ENCODE measurements at regions not wholly inside any gene's neighbourhood (a gene's known extent, or its start where the extent isn't known, plus 50 kb on each side); places are given as distances from the start of the nearest gene placed in this dataset.

DNA sequence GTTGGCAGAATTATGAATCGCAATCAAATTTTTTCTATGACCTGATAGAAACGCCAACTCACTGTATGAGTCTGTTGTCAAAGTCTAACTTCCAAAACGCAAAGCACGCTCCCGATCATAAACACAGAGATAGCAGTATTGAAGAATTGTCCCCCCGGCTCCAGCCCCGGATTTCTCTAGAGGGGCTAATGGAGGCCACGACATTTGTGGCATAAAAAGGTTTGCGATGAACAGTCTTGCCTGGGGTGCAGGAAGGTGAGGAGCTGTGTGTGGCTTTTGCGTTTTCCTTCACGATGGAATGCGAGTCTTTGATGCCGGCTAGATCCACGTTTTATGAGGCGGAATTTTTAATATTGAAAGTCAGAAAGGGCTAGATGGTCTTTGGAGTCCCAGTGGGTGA is 183.0 kb downstream of the CRLF2 start:
- Histone ChIP-seq H3K4me3 (ENCODE audit: insufficient read depth, low read depth, low read length) (no peak overlapping the region), H3K4me1 (ENCODE audit: insufficient read depth, low read length) (no peaks in the 10 kb centered on the region), H3K27ac (ENCODE audit: low read depth, low read length) (no peak overlapping the region), H3K9me3 (ENCODE audit: insufficient read depth, low read depth, low read length) (peaks cover 4% of the 10 kb centered on the region), H3K27me3 (ENCODE audit: insufficient read depth, low read length) (no peaks in the 10 kb centered on the region), H3K9ac (ENCODE audit: low read length) (no peak overlapping the region), H4K20me1 (ENCODE audit: insufficient read depth, low read length) (no peaks in the 10 kb centered on the region), H2AFZ (ENCODE audit: low read depth, low read length) (no peak overlapping the region), H3K36me3 (ENCODE audit: insufficient read depth, low read length) (no peaks in the 10 kb centered on the region), H3K79me2 (ENCODE audit: insufficient read depth, low read length) (no peaks in the 10 kb centered on the region), H3K4me2 (ENCODE audit: low read length) (no peak overlapping the region)
- Mint-ChIP-seq H3K4me1 (ENCODE audit: low read depth, unreplicated experiment) (no peaks in the 10 kb centered on the region), H3K27me3 (ENCODE audit: low read depth, unreplicated experiment) (no peaks in the 10 kb centered on the region), H3K36me3 (ENCODE audit: low read depth, unreplicated experiment) (no peaks in the 10 kb centered on the region), H3K9me3 (ENCODE audit: unreplicated experiment) (peaks cover 18% of the 10 kb centered on the region), H3K4me3 (ENCODE audit: unreplicated experiment) (no peak overlapping the region), H3K27ac (ENCODE audit: unreplicated experiment) (no peak overlapping the region)
- TF ChIP-seq, protein P1, sequence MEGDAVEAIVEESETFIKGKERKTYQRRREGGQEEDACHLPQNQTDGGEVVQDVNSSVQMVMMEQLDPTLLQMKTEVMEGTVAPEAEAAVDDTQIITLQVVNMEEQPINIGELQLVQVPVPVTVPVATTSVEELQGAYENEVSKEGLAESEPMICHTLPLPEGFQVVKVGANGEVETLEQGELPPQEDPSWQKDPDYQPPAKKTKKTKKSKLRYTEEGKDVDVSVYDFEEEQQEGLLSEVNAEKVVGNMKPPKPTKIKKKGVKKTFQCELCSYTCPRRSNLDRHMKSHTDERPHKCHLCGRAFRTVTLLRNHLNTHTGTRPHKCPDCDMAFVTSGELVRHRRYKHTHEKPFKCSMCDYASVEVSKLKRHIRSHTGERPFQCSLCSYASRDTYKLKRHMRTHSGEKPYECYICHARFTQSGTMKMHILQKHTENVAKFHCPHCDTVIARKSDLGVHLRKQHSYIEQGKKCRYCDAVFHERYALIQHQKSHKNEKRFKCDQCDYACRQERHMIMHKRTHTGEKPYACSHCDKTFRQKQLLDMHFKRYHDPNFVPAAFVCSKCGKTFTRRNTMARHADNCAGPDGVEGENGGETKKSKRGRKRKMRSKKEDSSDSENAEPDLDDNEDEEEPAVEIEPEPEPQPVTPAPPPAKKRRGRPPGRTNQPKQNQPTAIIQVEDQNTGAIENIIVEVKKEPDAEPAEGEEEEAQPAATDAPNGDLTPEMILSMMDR (IDR thresholded peaks at IDR 0.05; ENCODE audit: insufficient read depth, low read depth, low read length), result no peak
- TF ChIP-seq EZH2 (IDR thresholded peaks at IDR 0.05; ENCODE audit: insufficient read depth, low read length), result no peak
- DNase-seq (ENCODE audit: low read depth), result no peak
- no peak for FAIRE-seq

DNA sequence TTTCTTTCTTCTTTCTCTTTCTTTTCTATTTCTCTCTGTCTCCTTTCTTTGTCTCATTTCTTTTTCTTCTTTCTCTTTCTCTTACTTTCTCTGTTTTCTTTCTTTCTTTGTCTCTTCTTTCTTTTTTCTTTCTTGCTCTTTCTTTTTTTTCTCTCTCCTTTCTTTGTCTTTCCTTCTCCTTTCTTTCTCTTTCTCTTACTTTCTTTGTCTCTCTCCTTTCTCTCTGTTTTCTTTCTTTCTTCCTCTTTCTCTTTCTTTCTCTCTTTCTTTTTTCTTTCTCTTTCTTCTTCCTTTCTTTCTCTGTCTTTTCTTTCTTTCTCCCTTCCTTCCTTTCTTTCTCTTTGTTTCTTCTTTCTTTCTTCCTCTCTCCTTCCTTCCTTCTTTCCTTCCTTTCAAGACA is 184.8 kb downstream of the CRLF2 start:
- DNase-seq (ENCODE audit: low read depth) (no peak), FAIRE-seq (no peak)
- H3K36me3 Mint-ChIP-seq (ENCODE audit: low read depth, unreplicated experiment), result no peaks in the 10 kb centered on the region
- no peak overlapping the region for H3K27ac Mint-ChIP-seq (ENCODE audit: unreplicated experiment)
- no peaks in the 10 kb centered on the region for H3K4me1 Mint-ChIP-seq (ENCODE audit: low read depth, unreplicated experiment)
- no peak overlapping the region for H3K4me3 ChIP-seq (ENCODE audit: insufficient read depth, low read depth, low read length)
- no peaks in the 10 kb centered on the region for H3K79me2 ChIP-seq (ENCODE audit: insufficient read depth, low read length)
- H3K9me3 ChIP-seq (ENCODE audit: insufficient read depth, low read depth, low read length), result peaks cover 4% of the 10 kb centered on the region
- H3K4me2 ChIP-seq (ENCODE audit: low read length), result no peak overlapping the region
- H3K27ac ChIP-seq (ENCODE audit: low read depth, low read length), result no peak overlapping the region
- H3K9ac ChIP-seq (ENCODE audit: low read length), result no peak overlapping the region
- H2AFZ ChIP-seq (ENCODE audit: low read depth, low read length), result no peak overlapping the region
- TF ChIP-seq, protein P1 (IDR thresholded peaks at IDR 0.05; ENCODE audit: insufficient read depth, low read depth, low read length), result no peak
- no peak for TF ChIP-seq EZH2 (IDR thresholded peaks at IDR 0.05; ENCODE audit: insufficient read depth, low read length)
- H3K4me3 Mint-ChIP-seq (ENCODE audit: unreplicated experiment), result no peak overlapping the region
- no peaks in the 10 kb centered on the region for H3K36me3 ChIP-seq (ENCODE audit: insufficient read depth, low read length)
- peaks cover 16% of the 10 kb centered on the region for H3K9me3 Mint-ChIP-seq (ENCODE audit: unreplicated experiment)
- no peaks in the 10 kb centered on the region for H3K27me3 ChIP-seq (ENCODE audit: insufficient read depth, low read length)
- no peaks in the 10 kb centered on the region for H3K27me3 Mint-ChIP-seq (ENCODE audit: low read depth, unreplicated experiment)
- H3K4me1 ChIP-seq (ENCODE audit: insufficient read depth, low read length), result no peaks in the 10 kb centered on the region
- no peaks in the 10 kb centered on the region for H4K20me1 ChIP-seq (ENCODE audit: insufficient read depth, low read length)

GRCh38 chrX:1027133-1027532 is 185.3 kb downstream of the CRLF2 start:
- Mint-ChIP-seq H3K4me1 (ENCODE audit: low read depth, unreplicated experiment) (no peaks in the 10 kb centered on the region), H3K9me3 (ENCODE audit: unreplicated experiment) (peaks cover 13% of the 10 kb centered on the region), H3K27me3 (ENCODE audit: low read depth, unreplicated experiment) (no peaks in the 10 kb centered on the region), H3K4me3 (ENCODE audit: unreplicated experiment) (no peak overlapping the region), H3K27ac (ENCODE audit: unreplicated experiment) (no peak overlapping the region), H3K36me3 (ENCODE audit: low read depth, unreplicated experiment) (no peaks in the 10 kb centered on the region)
- Histone ChIP-seq H3K4me1 (ENCODE audit: insufficient read depth, low read length) (no peaks in the 10 kb centered on the region), H3K9ac (ENCODE audit: low read length) (no peak overlapping the region), H3K9me3 (ENCODE audit: insufficient read depth, low read depth, low read length) (peaks cover 4% of the 10 kb centered on the region), H2AFZ (ENCODE audit: low read depth, low read length) (no peak overlapping the region), H3K4me2 (ENCODE audit: low read length) (no peak overlapping the region), H4K20me1 (ENCODE audit: insufficient read depth, low read length) (no peaks in the 10 kb centered on the region), H3K27me3 (ENCODE audit: insufficient read depth, low read length) (no peaks in the 10 kb centered on the region), H3K36me3 (ENCODE audit: insufficient read depth, low read length) (no peaks in the 10 kb centered on the region), H3K4me3 (ENCODE audit: insufficient read depth, low read depth, low read length) (no peak overlapping the region), H3K79me2 (ENCODE audit: insufficient read depth, low read length) (no peaks in the 10 kb centered on the region), H3K27ac (ENCODE audit: low read depth, low read length) (no peak overlapping the region)
- FAIRE-seq (no peak), DNase-seq (ENCODE audit: low read depth) (no peak)
- TF ChIP-seq, protein P1 (IDR thresholded peaks at IDR 0.05; ENCODE audit: insufficient read depth, low read depth, low read length), result no peak
- TF ChIP-seq EZH2 (IDR thresholded peaks at IDR 0.05; ENCODE audit: insufficient read depth, low read length), result no peak
